Keratinocyte (primary cell): ENCODE measurements at regions not wholly inside any gene's neighbourhood (a gene's known extent, or its start where the extent isn't known, plus 50 kb on each side); places are given as distances from the start of the nearest gene placed in this dataset.

Source experiments
- CTCF ChIP-seq, 3 experiments: IDR thresholded peaks in 1 of 3; conservative IDR thresholded peaks in 1 of 3; optimal IDR thresholded peaks in 1 of 3; 2 replicates in 2 of 3; 3 replicates in 1 of 3; pipeline versions ENCODE3 to v1.5.1; 2011; ENCODE audit warnings: low read length in 3 of 3, mild to moderate bottlenecking in 3 of 3, moderate library complexity in 2 of 3, control low read depth in 1 of 3, inconsistent platforms in 1 of 3; ENCODE audit not compliant: insufficient read depth in 2 of 3; ENCODE audit errors: extremely low read depth in 1 of 3
- EZH2 ChIP-seq: IDR thresholded peaks from one replicate; pipeline ENCODE4 v1.6.1; 2012; ENCODE audit warnings: inconsistent platforms, mild to moderate bottlenecking, low read length, moderate library complexity

- TF ChIP-seq CTCF (optimal IDR thresholded peaks at IDR 0.05 in 1 of 3, IDR thresholded peaks at IDR 0.05 in 1 of 3, conservative IDR thresholded peaks at IDR 0.05 in 1 of 3; ENCODE audit: extremely low read depth in 1 of 3, insufficient read depth in 2 of 3, low read length in 3 of 3): no peak
- TF ChIP-seq EZH2: no peak
Observed at GRCh38 chr14:84579292-84579691, 950.7 kb upstream of the FLRT2 start.
